Gastroesophageal sphincter (tissue), 3 donors: ENCODE measurements at regions not wholly inside any gene's neighbourhood (a gene's known extent, or its start where the extent isn't known, plus 50 kb on each side); places are given as distances from the start of the nearest gene placed in this dataset.

Experiments
- POLR2A ChIP-seq, 2 donors: fragments of 450-650 bp; IDR thresholded peaks; one replicate each; pipeline ENCODE4 v1.6.1; 2017; ENCODE audit warnings: antibody characterized with exemption in 2 of 2, mild to moderate bottlenecking in 2 of 2, moderate library complexity in 1 of 2
- TF ChIP-seq, protein P1 (sequence below), 4 experiments: fragments of 200-600 bp in 2 of 4; fragments of 450-650 bp in 2 of 4; sonication (generic) in 1 of 4; IDR thresholded peaks; one replicate each; pipeline ENCODE4 v1.5.1; 2017 to 2019; ENCODE audit warnings: antibody characterized with exemption in 4 of 4, mild to moderate bottlenecking in 2 of 4, moderate library complexity in 2 of 4

DNA sequence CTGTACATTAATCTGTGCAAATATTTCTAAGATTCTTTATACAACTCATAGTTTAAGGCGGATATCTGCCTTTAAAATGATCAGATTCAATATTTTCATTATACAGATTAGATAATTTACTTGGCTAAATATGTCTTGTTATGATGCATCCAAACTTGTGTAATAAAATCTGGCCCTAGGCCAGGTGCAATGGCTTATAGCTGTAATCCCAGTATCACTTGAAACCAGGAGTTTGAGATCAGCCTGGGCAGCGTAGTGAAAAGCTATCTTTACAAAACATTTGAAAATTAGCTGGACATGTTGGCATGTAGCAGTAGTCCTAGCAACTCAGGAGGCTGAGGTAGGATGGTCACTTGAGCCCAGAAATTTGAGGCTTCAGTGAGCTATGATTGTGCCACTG, 2002.2 kb upstream of the ACO1 start:
- TF ChIP-seq, protein P1, sequence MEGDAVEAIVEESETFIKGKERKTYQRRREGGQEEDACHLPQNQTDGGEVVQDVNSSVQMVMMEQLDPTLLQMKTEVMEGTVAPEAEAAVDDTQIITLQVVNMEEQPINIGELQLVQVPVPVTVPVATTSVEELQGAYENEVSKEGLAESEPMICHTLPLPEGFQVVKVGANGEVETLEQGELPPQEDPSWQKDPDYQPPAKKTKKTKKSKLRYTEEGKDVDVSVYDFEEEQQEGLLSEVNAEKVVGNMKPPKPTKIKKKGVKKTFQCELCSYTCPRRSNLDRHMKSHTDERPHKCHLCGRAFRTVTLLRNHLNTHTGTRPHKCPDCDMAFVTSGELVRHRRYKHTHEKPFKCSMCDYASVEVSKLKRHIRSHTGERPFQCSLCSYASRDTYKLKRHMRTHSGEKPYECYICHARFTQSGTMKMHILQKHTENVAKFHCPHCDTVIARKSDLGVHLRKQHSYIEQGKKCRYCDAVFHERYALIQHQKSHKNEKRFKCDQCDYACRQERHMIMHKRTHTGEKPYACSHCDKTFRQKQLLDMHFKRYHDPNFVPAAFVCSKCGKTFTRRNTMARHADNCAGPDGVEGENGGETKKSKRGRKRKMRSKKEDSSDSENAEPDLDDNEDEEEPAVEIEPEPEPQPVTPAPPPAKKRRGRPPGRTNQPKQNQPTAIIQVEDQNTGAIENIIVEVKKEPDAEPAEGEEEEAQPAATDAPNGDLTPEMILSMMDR (IDR thresholded peaks at IDR 0.05), result no peak
- TF ChIP-seq POLR2A (IDR thresholded peaks at IDR 0.05), result no peak
